HUES48 (cell line): ENCODE measurements at regions not wholly inside any gene's neighbourhood (a gene's known extent, or its start where the extent isn't known, plus 50 kb on each side); places are given as distances from the start of the nearest gene placed in this dataset.
A peak's percentile ranks its signal among the peaks of the same experiment; 100 is the strongest.

ENCODE experiments used
- H3K27ac ChIP-seq: one replicate; pipeline ENCODE4 v1.7.0; 2013; ENCODE audit warnings: low read depth, low read length, inconsistent platforms
- H3K27me3 ChIP-seq: 2 replicates; pipeline ENCODE4 v1.6.1; 2013; ENCODE audit warnings: mild to moderate bottlenecking, low read length; ENCODE audit not compliant: control insufficient read depth, insufficient read depth
- H3K36me3 ChIP-seq: 2 replicates; pipeline ENCODE4 v1.6.1; 2013; ENCODE audit warnings: low read length; ENCODE audit not compliant: control insufficient read depth, insufficient read depth
- H3K4me1 ChIP-seq: 2 replicates; pipeline ENCODE4 v1.6.1; 2013; ENCODE audit warnings: mild to moderate bottlenecking, low read length; ENCODE audit not compliant: control insufficient read depth, insufficient read depth
- H3K4me3 ChIP-seq: 2 replicates; pipeline ENCODE4 v1.5.1; 2013; ENCODE audit warnings: mild to moderate bottlenecking, low read depth, low read length
- H3K9ac ChIP-seq: 2 replicates; pipeline ENCODE4 v1.6.1; 2013; ENCODE audit warnings: mild to moderate bottlenecking, low read depth, low read length, moderate library complexity
- H3K9me3 ChIP-seq: 2 replicates; pipeline ENCODE4 v1.6.1; 2013; ENCODE audit warnings: low read length; ENCODE audit not compliant: control insufficient read depth, insufficient read depth

DNA sequence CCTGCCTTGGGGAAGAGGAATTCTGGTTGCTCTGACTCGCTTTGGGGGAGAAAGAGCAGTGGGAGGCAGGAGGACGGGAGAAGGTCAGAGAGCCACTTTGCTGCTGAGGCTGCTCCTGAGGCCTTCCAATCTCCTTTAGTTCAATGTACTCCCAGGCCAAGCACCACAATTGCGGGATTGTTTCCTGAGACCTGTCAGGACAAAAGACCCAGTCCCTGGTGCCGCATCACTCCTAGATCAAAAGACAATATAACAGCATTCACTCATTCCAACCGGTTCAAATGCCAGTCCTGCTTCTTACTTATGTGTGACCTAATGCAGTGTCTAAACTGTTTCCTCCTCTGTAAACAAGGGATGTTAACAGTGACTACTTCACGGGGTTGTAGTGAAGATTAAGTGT lies 106.4 kb downstream of the TRIML1 start:
- no peaks in the 10 kb centered on the region; the same call in 1 of the 2 replicates for H3K4me1 ChIP-seq
- no peak overlapping the region for H3K27ac ChIP-seq
- no peaks in the 10 kb centered on the region for H3K36me3 ChIP-seq
- no peaks in the 10 kb centered on the region for H3K27me3 ChIP-seq
- no peak overlapping the region for H3K9ac ChIP-seq
- H3K9me3 ChIP-seq, result no peaks in the 10 kb centered on the region
- no peak overlapping the region for H3K4me3 ChIP-seq

DNA sequence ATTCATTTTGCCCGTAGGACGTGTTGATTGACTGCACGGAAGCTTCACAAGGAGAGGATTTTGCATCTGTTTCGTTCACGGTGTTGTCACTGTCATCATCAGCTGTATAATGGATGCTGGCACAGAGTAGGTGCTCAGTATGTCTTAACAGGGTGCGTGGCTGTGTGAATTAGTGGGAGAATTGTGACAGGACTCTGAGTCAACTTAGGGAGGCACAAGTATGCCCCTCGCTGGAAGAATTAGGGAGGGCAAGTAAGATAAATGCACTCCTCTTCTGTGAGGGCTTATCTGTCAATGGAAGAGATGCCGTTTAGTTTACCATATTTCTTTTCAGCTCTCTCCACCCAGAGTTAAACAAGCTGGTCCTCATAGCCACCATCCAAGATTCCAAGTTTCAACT lies 107.2 kb downstream of the TRIML1 start:
- Histone ChIP-seq H3K4me3 (no peak overlapping the region), H3K27me3 (no peaks in the 10 kb centered on the region), H3K9ac (no peak overlapping the region), H3K9me3 (no peaks in the 10 kb centered on the region), H3K4me1 (no peaks in the 10 kb centered on the region; the same call in 1 of the 2 replicates), H3K27ac (no peak overlapping the region), H3K36me3 (no peaks in the 10 kb centered on the region)

DNA sequence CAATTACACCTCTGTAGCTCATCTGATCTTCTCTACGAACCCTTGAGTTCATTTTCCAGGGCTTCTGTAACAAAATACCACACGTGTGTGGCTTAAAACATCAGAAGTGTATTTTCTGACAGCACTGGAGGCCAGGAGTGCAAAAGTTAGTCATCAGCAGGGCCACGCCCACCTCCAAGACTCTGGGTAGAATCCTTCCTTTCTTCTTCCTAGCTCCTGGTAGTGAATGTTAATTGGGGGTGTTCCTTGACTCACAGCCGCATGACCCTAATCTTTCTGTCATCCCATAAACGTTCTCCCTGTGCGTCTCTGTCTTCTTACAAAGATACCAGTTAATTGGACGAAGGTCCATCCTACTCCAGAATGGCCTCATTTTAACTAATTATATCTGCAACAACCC lies 115.0 kb downstream of the TRIML1 start:
- Histone ChIP-seq H3K4me1 (no peaks in the 10 kb centered on the region; the same call in 1 of the 2 replicates), H3K9ac (no peak overlapping the region), H3K27ac (no peak overlapping the region), H3K36me3 (no peaks in the 10 kb centered on the region), H3K27me3 (no peaks in the 10 kb centered on the region), H3K4me3 (no peak overlapping the region), H3K9me3 (no peaks in the 10 kb centered on the region)

DNA sequence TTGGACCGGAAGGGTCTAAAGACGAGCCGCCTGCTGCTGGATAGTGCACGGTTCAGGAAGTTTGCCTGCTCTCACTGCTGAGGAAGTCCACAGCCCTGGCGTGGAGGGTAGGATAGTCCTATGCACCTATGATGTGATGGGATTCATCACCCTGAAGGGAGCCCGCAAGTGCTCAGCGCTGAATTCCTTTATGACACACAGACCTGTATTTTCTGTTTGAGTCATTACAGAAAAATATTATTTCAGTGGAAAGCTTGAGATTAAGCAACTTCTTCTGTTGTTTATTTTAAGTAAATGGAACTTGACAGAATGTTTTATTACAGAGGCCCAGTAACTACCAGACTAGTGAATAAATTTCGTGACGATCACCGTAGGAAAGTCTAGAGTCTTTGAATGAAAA lies 123.2 kb downstream of the TRIML1 start:
- Histone ChIP-seq H3K4me1 (no peaks in the 10 kb centered on the region), H3K27me3 (no peaks in the 10 kb centered on the region), H3K9me3 (no peaks in the 10 kb centered on the region), H3K36me3 (no peaks in the 10 kb centered on the region), H3K4me3 (no peak overlapping the region), H3K9ac (no peak overlapping the region), H3K27ac (no peak overlapping the region)

DNA sequence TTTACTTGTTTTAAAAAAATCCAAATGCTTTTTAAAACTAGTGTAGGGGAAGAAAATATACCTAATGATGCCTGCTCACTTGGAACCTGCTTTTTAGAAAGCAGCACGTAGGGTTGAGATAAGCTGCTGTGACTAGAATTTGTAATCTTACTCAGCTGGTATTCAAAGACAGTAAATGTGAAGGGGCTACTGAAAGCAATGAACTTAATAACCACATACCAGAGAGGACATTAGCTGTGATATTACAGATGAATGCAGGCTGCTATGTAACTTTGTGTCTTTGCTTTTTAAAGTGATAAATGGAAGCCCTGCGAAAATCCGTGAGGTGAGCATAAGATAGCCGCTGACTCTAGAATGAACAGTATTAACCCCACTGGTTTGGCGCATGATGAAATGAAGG lies 124.1 kb downstream of the TRIML1 start:
- Histone ChIP-seq H3K4me3 (no peak overlapping the region), H3K36me3 (no peaks in the 10 kb centered on the region), H3K27ac (no peak overlapping the region), H3K27me3 (no peaks in the 10 kb centered on the region), H3K9me3 (no peaks in the 10 kb centered on the region), H3K9ac (no peak overlapping the region), H3K4me1 (peaks cover 7% of the 10 kb centered on the region)

DNA sequence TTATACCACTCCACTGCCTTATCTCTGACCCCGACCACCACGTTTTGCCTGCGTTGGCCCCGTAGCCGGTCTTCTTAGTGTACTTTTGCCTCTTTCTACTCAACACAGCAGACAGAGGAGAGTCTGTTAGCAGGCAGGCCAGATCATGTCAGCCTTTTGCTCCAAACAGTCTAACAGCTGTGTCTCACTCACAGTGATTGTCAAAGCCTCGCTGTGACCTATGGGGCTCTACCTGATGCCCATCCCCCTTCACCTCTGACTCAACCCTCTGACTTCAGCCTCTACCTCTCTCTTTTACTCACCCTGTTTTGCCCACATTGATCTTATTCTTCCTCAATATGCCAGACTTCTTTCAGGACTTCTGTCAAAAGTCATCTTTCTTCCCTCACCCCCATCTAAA lies 127.1 kb downstream of the TRIML1 start:
- no peak overlapping the region for H3K9ac ChIP-seq
- peaks cover 11% of the 10 kb centered on the region for H3K4me1 ChIP-seq
- H3K27me3 ChIP-seq, result no peaks in the 10 kb centered on the region
- H3K4me3 ChIP-seq, result no peak overlapping the region
- no peaks in the 10 kb centered on the region for H3K9me3 ChIP-seq
- H3K36me3 ChIP-seq, result no peaks in the 10 kb centered on the region
- no peak overlapping the region for H3K27ac ChIP-seq

DNA sequence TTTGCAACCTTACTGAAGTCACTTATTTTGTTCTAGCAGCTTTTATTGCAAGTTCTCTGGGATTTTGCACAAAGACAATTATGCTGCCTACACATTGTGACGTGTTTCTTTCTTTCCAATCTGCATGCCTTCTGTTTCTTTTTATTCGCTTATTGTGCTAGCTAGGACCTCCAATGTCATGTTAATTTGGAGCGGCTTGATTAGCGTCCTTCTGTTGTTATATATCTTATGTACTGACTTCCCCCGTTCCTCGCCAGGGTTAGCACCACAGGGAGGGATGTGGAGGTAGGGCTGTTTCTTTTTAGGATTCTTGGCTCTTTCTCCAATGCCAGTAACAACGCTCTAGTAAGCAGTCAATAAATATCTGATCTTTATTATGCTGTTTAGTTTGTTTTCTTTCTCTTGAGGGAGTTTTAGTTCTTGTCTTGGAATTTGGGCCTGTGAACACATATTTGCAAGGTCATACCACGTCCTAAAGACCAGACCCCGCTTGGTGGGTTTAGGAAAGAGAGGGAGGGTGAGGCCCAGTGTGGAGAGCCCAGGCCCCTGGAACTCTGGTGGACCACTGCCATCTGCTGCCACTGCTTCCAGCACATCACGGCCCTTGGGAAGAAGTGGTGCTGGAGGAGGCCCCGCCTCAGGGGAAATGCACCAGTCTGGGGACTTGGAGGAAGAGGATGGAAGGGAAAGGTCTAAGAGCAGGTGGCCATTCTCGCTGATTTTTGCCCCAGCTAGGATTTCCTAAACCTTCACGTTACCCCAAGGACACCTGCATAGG lies 129.1 kb downstream of the TRIML1 start:
- Histone ChIP-seq H3K36me3 (no peaks in the 10 kb centered on the region), H3K4me1 (peaks cover 11% of the 10 kb centered on the region), H3K9ac (no peak overlapping the region), H3K4me3 (no peak overlapping the region), H3K27ac (peak overlapping the region; percentile 38), H3K27me3 (no peaks in the 10 kb centered on the region), H3K9me3 (no peaks in the 10 kb centered on the region)

DNA sequence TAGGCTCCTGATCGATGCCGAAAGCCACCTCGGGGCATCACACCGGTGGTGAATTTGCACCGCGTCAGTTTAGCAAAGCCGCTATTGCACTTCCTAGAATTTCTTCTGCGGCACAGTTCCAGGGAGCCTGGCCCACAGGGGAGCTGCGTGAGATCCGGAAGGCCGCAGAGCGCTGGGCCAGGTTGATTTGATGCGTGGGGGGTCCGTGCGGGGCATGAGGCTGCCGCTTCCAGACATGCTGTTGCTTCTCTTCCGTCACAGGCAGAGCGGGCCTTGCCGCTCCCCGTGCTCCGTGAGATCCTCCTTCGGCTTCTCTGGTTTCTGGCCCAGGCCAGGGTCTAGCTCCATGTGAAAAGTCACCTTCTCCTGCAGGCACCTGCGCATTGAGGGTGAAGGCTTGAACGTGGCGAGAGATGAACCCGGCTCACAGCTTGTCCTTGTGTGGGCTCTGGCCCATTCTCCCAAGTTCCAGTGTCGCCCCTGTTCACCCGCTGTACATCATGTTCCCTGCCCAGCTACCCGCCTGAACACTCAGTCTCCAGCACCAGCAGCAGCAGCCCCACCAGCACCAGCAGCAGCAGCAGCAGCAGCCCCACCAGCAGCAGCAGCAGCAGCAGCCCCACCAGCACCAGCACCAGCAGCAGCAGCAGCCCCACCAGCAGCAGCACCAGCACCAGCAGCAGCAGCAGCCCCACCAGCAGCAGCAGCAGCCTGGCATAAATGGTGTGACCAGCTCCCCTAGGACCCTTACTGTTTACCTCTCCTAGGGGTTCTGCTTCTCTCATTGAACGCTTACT lies 131.2 kb downstream of the TRIML1 start:
- peaks cover 11% of the 10 kb centered on the region for H3K4me1 ChIP-seq
- H3K27me3 ChIP-seq, result no peaks in the 10 kb centered on the region
- no peak overlapping the region for H3K4me3 ChIP-seq
- no peak overlapping the region for H3K9ac ChIP-seq
- H3K9me3 ChIP-seq, result no peaks in the 10 kb centered on the region
- H3K36me3 ChIP-seq, result no peaks in the 10 kb centered on the region
- H3K27ac ChIP-seq, result no peak overlapping the region

DNA sequence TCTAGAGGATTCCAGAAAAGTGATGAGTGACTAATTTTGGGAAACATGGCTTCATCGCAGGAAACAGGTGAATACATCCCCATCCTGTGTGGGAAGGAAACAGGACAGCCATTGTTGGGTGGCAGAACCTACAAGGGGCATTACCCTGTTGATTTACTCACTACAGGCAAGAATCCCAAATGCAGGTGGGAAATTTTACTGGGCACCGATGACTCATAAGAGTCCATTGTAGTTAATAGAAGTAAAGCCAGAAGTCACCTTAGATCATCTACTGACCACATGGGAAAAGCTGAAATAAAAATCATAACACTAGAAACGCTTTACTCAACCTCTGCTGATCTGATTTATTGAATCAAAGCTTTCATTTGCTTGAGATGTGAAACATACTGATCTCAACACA lies 136.4 kb downstream of the TRIML1 start:
- H3K27me3 ChIP-seq, result no peaks in the 10 kb centered on the region
- no peak overlapping the region for H3K4me3 ChIP-seq
- H3K9ac ChIP-seq, result no peak overlapping the region
- no peak overlapping the region for H3K27ac ChIP-seq
- H3K9me3 ChIP-seq, result no peaks in the 10 kb centered on the region
- H3K36me3 ChIP-seq, result no peaks in the 10 kb centered on the region
- H3K4me1 ChIP-seq, result no peaks in the 10 kb centered on the region

DNA sequence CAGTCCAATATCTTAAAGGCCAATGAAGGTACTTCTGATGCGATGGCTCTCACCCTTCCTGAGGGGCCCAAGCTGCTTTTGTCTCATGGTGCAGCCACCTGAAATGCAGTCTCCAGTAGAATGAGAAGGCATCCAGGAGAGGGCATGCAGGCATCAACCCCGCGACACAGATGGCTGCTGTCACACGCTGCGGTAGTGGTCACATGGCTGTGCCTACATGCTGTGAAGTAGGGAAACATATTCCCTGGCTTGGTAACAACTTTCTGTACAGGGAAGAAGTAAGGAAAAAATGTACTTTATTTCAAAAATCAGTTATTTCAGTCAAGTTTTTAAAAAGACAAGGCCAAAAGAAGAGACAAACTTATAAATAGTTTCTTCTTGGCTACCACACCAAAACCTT lies 139.9 kb downstream of the TRIML1 start:
- peaks cover 8% of the 10 kb centered on the region; the same call in 1 of the 2 replicates for H3K4me1 ChIP-seq
- no peaks in the 10 kb centered on the region for H3K36me3 ChIP-seq
- H3K27me3 ChIP-seq, result peaks cover 19% of the 10 kb centered on the region
- no peak overlapping the region for H3K9ac ChIP-seq
- H3K9me3 ChIP-seq, result no peaks in the 10 kb centered on the region
- H3K4me3 ChIP-seq, result no peak overlapping the region
- H3K27ac ChIP-seq, result no peak overlapping the region
